Lower leg skin (tissue), 3 donors: ENCODE measurements at regions not wholly inside any gene's neighbourhood (a gene's known extent, or its start where the extent isn't known, plus 50 kb on each side); places are given as distances from the start of the nearest gene placed in this dataset.

Experiments used
- POLR2A ChIP-seq, 2 donors: fragments of 450-650 bp; IDR thresholded peaks; one replicate each; pipeline ENCODE4 v1.6.1; 2016 to 2017; ENCODE audit warnings: antibody characterized with exemption in 2 of 2, mild to moderate bottlenecking in 1 of 2, moderate library complexity in 1 of 2
- TF ChIP-seq, protein P1 (sequence below), 3 donors: fragments of 450-650 bp; IDR thresholded peaks; one replicate each; pipeline ENCODE4 v1.5.1; 2016; ENCODE audit warnings: antibody characterized with exemption in 3 of 3, mild to moderate bottlenecking in 3 of 3, moderate library complexity in 2 of 3

DNA sequence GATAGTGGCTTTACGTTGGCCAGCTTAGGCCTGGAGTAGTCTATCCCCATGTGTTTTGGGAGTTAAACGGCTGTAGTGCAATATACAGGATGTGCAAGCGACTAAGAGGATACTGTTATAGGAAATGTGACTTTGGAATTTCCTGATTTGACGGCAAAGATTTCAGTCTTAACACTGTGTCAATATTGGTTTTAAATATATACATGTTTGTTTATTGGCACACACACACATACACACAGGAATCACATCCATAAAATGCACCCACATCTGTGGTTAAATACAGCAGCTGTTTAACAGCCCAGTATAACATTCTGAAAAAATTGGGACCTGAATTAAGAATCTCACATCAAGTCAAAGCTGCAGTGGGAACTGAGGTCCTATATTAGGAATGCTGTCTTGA, 347.1 kb downstream of the TXNL1 start:
- TF ChIP-seq, protein P1, sequence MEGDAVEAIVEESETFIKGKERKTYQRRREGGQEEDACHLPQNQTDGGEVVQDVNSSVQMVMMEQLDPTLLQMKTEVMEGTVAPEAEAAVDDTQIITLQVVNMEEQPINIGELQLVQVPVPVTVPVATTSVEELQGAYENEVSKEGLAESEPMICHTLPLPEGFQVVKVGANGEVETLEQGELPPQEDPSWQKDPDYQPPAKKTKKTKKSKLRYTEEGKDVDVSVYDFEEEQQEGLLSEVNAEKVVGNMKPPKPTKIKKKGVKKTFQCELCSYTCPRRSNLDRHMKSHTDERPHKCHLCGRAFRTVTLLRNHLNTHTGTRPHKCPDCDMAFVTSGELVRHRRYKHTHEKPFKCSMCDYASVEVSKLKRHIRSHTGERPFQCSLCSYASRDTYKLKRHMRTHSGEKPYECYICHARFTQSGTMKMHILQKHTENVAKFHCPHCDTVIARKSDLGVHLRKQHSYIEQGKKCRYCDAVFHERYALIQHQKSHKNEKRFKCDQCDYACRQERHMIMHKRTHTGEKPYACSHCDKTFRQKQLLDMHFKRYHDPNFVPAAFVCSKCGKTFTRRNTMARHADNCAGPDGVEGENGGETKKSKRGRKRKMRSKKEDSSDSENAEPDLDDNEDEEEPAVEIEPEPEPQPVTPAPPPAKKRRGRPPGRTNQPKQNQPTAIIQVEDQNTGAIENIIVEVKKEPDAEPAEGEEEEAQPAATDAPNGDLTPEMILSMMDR (IDR thresholded peaks at IDR 0.05), result no peak
- TF ChIP-seq POLR2A (IDR thresholded peaks at IDR 0.05), result no peak
